T1000 (cell line): ENCODE measurements at regions not wholly inside any gene's neighbourhood (a gene's known extent, or its start where the extent isn't known, plus 50 kb on each side); places are given as distances from the start of the nearest gene placed in this dataset.

Experiments
- DNase-seq: peaks from one replicate; lab custom pipeline; 2025; ENCODE audit warnings: mixed read lengths; lab: John Stamatoyannopoulos, UW

DNA sequence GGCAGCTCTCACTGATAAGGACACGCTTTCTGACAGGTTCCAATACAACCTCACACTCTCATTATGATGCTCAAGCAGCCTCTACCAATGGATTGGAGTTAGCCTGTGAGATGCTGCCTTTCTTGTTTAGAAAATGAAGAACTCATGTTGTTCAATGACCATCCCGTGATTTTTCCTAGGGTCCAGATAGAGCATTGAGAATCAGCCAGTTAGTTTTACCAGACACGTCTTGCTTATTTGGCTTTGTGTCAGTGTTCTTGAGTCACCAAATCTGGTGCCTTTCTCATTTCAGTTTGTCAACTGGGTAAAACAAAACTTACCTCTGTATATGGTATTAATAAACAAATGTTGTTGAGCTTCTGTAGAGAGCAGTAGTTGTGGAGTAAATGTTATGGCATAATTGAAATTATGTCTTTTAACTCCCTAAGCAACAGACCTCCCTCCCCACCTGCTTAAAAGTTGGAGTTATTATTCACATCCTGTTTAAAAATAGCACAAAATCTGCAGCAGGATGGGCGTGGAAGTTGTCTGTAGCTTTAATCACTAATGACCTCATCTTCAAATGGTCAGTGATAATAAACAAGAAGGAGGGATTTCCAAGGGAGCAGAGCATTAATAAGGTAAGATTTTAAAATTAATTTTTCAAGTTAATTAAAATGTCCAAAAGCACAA, 167.3 kb downstream of the HRH4 start:
- no peak for DNase-seq

DNA sequence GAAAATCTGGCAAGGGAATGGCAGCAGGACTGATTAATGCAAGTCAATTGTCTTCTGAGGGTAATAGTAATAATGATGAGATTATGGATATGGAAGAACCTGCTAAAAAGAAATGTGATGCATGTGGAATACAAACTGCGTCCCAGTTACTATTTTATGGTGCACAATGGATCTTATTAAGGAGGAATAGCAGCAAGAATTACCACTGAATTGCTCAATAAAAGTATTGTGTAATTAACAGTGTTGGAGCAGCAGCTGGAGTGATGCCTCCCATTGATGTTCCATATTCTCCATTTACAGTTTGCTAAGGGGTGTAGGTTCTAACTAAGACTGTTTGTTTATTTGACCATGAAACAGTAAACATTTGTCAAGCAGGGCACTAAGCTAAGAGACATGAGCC, 167.9 kb downstream of the HRH4 start:
- no peak for DNase-seq

DNA sequence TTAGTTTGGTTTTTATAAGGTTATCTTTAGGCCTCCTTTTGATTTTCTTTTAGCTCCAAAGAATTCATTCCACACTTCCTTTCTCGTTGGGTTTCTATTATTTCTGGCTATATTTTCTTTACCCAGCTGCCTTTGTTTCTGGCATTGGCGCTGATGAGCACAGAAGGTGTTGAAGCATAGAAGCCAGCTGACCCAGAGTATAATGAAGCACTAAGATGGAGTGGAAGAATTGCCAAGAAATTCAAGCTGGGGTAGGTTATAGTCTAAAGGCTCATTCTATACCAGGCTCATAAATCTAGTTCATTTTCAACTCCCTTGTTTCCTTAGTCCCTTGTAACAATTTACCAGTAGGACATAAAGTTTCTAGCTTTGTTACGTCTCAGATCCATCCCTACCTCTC, 169.5 kb downstream of the HRH4 start:
- DNase-seq = no peak

DNA sequence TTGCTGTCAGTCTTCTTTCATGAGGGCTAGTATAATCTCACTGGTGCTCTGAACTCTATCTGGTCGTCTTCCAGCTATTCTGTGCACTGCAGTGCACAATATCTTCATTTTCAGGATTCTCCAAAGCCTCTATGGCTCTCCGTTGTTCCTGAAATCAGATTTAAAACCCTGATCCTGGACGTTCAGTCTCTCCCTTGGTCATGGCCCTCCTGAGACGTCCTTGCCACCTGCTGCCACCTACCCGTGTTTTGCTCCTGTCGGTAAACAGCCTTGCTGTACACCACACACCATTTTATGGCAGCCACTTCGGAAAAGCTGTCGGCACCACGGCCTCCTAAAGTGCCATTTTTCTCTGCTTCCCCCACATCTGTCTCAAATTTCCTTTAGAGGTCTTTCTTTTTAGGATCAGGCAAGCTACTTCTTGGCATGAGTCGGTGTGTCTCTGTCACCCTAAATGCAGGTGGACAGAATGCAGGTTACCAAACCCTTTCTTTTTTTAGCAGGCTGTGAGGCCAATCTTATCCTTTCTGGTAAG, 170.0 kb downstream of the HRH4 start:
- no peak for DNase-seq

DNA sequence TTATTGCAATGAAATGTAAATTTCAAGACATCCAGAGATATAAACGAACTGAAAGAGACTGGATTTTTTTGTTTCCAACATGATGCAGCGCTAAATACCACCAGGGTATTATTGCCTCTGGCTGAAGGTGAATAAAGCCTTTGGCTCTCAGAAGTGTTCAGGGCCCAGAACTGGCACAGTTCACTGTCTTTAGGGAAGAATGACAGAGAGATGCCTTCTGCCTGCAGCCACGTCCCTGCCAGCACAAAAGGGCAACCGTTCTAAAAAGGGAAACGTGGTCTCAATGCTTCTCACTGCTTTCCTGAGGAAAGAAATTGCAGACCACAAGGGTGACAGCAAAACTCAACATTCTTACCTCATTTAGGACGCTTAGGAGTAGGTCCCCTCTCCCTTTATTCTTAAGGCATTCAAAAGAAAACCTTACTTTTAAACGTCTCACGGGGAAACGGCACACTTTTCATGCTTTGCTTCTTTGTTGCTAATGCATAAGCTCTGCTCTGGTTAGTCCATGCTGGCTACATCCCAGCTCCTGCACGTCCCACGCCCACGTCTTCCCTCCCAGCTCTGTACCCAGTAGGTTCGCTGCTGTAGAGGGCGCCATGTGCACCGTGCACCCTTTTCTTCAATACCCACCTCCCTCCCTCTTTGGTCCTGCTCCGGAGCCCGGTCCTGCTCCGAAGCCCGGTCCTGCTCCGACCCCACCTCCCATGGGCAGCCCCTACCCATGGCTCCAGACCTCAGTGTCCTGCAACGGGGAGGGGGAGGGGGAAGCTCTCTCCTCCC, 171.0 kb downstream of the HRH4 start:
- DNase-seq = no peak

DNA sequence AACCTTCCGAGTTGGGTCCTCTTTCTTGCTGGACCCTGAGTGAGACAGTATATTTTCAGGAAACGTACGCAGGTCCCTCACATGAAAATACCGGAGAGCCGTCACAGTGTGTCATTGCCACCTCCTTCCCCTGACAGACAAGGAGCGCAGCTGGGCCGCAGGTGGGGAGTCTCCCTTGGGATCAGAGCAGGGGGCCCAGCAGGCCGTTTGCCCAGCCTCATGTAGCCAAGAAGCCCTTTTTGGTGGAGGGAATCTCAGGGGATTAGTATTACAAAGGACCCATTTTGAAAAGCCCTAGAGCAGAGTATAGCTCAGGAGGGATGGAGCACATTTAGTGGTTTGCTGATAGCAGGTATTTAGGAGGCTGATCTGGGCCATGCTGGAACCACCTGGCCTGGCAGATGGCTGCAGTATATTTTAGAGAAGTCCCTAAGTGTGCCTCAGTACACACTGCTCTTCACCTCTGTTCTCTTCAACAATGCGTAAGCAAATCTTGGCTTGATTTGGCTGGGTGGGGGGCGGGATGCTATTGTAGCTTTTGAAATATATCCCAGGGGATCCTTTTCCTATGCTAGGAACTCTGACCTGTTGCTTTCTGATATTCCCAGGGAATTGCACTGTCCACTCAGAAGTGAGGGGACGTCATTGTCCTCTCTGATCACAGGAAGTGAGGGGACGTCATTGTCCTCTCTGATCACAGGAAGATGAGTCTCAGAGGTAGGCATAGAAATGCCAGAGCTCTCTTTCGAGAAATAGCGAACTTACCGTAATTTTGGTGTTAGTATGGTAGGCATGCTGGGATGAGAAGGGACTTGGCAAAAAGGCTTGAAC, 171.9 kb downstream of the HRH4 start:
- DNase-seq = no peak

DNA sequence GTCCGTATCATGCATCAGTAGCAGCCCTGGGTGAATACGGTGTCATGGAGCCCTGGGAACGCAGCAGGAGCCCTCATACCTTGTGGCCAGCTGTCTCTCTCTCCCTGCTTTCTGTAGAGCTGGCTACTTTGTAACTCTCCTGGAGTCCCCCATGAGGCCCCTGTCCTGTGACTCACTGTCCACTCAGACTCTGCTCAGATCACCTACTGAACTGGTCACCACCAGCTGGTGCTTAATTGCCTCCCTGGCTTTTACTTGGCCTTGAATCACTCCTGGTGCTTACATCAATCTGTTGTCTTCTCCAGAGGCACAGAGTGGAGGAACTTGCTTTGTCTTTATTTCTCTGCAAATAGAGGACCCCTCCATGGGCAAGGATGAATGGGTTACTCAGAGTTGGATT, 172.7 kb downstream of the HRH4 start:
- peak; percentile 23 for DNase-seq

DNA sequence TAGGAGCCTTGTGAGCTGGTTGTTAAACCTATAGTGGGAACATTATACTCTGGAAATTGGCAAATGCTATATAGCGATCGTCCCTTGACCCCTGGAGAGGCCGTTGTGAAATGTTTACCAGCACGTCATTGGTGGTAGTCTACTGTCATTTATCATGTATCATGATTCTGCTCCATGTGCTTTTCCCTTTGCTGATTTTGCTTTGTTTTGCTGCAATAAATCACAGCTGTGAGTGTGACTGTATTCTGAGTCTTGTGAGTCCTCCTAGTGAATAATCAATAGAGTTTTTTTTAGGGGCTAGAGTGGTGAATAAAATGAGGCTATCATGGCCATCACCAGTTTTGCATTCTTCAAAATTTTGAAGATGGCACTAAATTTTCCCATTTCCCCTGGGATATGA, 189.1 kb downstream of the HRH4 start:
- no peak for DNase-seq

DNA sequence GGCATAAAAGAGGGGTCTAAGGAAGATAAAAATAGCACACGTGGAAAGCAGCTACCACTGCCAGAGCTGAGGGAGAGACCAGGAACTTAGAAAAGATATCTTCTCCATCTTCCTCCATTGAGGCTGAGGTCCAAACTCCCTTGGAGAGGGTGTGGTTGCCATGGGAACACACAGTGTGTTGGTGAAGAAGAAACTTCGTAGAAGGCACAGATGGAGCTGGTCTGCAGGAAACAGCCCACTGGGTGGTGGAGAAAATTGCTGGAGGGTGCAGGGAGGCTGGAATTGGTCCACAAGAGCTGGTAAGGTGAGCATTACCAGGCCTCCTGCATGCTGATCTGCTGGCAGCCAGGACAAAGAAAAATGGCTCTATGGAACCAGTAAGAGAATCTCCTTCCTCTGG, 191.0 kb downstream of the HRH4 start:
- no peak for DNase-seq

DNA sequence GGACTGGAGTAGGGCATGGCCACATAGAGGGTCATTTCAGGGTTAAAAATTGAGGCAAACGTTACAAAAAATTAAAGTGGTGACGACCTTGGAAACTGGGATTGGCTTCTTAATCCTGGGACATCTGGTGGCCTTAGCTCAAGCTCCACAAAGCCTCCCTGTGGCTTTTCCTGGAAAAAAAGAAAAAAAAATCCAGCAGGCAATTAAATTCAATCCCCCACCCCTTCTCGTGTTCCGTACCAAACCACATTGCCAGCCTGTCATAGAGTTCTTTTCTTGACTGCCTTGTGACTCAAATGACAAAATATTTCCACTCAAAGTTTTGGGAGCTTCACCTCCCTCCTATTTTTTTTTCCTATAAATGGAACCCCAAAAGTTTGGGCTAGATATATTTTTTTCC, 195.6 kb downstream of the HRH4 start:
- DNase-seq = no peak

DNA sequence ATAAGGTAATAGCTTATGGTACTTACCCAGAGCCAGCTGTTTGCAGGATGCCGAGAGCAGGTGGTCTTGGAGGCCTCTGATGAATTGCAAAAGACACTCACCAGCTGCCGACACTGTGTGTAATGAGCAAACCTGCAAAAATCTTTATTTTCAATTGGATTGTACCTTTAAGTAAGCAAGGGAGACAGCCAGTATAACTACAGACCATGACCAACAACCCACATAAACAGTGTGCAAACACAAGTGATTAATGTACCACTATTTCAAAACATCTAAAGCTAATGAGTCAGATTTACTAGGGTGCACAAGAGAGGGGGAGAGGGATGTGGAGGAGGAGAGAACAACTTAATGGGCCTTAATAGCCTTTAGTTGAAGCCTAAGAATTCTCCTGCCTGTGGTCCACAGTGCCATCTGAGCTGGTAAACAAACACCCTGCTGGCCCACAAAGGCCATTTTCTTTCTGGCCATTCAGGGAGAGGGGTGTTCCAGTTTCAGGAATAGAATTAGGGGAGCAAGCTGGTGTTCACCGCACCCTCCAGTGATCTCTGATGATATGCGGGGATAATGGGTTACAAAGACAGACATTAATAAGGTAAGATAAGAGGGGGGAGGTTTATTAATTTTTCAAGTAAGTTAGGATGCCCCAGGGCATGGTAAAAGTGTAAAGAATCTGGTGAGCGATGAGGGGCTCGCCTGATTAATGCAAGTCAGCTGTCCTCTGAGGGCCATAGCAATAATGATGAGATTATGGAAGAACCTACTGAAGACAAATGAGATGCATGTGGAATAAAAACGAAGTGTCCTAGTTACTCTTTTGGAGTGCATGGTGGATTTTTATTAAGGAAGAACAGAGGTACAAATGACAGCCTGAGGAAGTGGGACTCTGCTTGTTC, 196.4 kb downstream of the HRH4 start:
- peak; percentile 18 for DNase-seq

DNA sequence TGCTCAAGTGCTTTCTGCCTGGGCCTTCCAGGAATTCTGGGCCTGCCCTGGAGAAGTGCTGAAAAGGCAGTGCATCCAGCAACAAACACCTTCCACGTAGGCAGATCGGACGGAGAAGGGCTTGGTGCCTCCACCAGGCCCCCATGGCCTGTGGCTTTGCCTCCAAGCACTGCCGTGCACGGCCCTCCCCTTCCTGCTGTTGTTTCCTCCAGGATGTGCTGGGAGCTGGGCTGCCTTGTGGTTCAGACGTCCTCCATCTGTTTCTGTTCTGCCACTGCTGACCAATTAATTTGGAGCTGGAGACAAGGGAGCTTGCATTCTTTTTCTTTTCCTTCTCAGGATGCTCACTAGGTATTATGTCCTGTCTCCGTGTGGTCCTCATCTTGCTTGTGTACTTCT, 197.0 kb downstream of the HRH4 start:
- no peak for DNase-seq

DNA sequence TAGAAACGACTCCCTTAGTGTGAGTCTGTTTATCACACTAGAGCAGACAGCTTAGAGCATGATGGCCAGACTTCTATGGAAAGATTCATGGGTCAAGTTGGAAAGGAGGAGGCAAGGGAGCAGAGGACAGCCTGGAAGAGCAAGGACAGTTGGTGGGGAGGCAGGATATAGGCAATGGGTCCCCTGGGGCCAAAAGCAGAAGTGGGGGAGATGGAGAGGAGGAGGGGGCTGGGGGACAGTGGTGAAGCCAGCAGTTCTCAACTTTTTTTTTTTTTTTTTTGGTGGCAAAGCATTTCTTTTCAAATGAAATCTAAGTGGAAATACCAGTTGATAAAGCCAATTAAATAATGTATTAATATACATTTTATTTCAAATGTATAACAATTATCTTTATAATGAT, 197.9 kb downstream of the HRH4 start:
- DNase-seq = no peak

DNA sequence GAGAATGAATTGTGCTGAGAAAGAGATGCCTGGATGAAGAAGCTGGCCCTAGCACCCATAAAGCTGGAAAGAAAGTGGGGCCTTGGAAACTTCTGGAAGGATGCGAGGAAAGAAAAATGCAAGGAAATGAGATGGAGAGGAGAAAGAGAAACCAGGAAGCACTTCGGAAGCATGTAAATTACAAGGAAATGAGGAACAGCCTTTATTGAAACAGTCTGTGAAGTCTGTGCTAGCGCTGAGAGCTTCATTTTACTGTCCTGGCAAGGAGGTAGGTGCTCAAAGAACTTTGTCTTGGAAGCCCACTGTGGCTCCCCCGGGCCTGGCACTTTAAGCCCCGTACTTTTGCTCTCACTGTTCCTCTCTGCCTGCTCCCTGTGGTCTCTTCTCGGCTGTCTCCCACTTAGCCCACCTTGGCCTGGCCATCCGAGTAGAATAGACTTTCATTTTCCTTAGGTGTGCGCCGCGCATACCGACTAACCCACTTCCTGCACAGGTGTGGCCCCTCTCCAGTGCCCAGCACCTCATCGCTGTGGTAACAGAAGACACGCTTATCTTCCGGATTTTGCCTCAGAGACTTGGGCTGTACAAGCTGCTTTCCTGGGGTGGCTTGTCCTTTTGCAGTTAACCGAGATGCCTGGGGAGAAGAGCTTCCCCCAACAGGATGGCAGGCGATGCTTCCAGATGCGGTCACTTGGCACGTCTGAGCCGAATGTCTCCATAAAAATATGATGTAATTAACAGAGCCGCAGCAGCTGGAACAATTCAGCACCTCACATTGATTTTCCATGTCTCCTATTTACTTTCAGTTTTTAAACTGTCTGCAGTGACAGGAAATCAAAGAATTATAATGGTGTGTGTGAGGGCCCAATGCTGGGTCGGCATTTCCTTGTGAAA, 199.6 kb downstream of the HRH4 start:
- no peak for DNase-seq

DNA sequence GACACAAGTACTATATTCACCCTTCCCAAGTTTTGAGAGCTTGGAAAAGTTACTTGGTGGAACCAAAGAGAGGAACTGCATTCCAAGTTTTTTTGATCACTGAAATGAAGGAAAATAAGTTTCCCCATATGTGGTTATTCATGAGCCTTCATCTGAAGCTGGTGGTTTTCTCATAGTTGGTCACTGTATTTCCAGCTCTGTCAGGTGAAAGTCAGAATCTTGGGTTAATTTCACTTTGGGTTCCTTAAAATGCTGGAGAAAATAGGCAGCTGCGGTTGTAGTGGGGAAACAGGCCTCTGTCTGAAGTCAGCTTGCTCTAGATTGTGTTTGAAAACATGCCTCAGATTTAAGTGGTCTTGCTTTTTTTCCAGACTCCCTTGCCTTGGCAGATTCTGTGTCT, 200.5 kb downstream of the HRH4 start:
- no peak for DNase-seq

DNA sequence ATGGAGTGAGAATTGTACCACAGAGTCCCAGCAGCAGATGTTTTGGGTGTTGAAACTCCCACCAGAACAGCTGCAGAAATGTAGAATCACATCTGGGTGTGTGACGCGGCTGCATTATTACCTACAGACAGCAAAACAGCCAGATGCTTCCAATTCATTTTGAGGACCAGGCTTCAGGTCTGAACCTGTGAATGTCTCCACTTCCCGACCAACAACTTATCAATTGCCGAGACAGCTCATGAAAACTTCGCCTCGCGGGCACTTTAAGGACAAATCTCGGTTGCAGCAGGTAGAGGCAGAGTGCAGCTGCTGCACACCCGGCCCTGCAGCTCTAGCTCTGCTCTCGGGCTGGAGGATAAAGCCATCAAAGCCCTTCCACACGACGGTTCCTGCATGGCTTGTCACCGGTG, 202.0 kb downstream of the HRH4 start:
- no peak for DNase-seq

DNA sequence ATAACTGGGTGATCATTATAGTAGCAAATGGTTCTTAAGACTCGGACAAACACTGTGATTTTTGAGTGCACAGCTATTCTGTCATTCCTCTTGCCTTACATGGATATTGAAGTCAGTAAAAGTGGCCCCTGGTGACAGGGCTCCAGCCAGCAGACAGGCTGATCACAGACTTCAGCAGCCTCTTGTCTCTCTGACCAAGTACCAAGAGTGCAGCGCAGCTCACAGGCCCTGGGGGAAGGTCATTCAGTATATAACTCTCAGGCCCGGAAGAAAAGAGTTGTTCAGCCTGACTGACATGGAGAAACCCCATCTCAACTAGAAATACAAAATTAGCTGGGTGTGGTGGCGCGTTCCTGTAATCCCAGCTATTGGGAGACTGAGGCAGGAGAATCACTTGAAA, 202.6 kb downstream of the HRH4 start:
- DNase-seq = no peak

DNA sequence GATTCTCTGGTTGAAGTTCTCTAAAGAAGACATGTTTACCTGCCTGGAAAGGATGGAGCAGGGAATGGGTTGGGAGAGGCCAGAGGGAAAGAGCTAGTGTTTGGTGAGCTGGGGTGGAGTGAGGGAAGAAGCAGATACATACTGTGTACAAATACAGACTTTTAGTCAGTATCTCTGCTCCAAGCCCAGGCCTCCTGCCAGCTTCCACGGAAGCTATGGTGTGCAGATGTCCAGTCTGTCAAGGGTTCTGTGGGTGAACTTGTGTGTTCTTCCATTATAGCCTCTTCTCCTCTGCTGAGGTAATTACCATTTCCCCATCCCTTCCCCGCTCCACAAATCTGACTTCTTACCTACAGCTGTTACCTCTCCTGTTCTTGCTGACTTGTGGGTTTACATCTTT, 208.6 kb downstream of the HRH4 start:
- DNase-seq = no peak

DNA sequence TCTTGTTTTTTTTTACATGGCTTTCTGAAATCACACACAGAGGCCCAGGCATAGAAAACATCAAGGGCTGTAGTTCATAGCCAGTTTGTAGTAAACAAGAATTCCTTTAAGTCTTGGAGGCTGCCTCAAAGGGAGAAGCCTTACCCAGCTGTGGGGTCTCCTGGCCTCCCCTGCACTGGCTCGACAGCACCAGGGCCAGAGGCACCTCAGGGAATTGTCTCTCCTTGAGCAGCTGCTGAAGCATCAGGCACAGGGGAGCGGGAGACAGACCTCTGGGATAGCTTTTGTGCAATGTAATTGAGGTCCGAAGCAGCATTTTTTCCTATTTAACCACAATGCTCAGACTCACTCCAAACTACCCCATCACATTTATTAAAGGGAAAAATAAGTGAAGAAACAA, 209.1 kb downstream of the HRH4 start:
- DNase-seq = no peak

DNA sequence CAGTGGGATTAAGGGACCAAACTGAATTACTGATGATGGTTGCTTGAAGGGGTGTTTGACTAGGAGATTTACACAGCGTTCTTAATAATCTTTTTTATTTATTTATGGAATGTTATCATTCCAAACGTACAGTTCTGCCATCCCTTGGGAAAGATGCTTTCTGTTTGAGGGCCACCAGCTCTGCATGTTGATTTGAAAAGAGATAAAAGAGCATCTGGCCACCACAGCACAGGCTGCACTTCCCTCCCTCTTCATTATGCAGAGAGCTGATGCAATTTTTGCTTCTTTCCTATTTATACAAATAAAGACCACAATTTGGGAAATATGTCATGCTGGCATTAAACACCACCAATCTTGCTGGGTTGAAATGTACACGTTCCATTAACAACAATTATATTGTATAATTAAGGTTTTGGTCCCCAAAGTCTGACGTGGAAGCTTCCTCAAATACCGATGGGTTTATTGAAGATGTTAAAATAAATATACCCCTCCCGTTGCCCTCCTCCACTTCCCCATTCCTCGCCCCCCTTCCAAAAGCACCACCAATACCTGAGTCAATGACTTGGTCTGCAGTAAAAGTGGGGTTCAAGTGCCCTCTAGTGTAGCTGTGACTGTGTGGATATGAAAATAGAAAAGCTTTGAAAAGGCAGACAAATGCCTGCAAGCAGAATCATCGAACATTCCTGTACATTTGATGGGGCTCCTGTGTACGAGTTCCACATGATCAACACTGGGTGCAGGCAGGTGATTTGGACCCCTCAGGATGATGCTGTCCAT, 211.9 kb downstream of the HRH4 start:
- no peak for DNase-seq
